ENCODE measurements at regions not wholly inside any gene's neighbourhood (a gene's known extent, or its start where the extent isn't known, plus 50 kb on each side); places are given as distances from the start of the nearest gene placed in this dataset.
"Not testable (repeated sequence)": the region's sequence is repeated elsewhere in the genome, so short reads cannot be mapped to it uniquely, and the experiment has no call there.

DNA sequence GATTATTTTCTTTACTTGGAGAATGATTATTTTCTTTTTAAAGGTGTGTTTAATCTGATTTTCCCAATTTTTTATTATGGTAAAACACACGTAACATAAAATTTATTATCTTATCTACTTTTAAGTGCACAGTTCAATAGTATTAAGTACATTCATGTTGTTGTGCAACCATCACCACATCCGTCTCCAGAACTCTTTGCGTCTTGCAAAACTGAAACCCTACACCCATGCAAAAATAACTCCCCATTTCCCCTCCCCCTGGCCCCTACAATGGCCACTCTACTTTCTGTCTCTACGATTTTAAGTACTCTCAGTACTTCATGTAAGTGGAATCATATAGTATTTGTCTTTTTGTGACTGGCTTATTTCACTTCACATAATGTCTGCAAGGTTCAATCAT lies 230.7 kb downstream of the SATB1 start:
- CTCF ChIA-PET (ENCODE audit: partially characterized antibody): no interaction called here

DNA sequence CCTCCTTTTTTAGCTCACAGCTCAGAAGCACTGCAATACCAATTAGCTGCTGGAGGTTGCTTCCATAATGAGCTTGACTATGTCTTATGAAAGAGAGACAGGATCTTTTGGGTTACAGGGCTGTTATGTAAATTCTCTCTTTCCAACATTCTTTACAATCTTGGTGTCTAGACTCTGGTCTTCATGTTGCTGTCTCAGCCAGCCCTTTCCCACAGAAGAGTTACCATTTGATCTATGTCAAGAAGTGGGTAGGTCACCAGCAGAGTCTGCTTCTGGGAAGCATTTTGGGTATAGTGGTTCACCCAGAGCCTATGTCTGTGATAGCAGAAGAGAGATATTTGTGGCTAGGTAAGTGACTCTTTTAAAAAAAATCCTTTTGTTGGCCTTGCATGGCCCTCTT lies 234.5 kb downstream of the SATB1 start:
- no peaks in the 10 kb centered on the region for H3K27me3 ChIP-seq (ENCODE audit: insufficient read depth, low read length)
- no peak overlapping the region for H3K27ac ChIP-seq (ENCODE audit: low read depth, low read length)
- intact Hi-C loops (cut with micrococcal nuclease): no loop called here
- peaks cover 6 to 8% of the 10 kb centered on the region in 2 donors for H3K27me3 Mint-ChIP-seq
- H3K4me1 ChIP-seq (ENCODE audit: insufficient read depth, low read length): no peaks in the 10 kb centered on the region
- H3K36me3 ChIP-seq (ENCODE audit: insufficient read depth, low read length): no peaks in the 10 kb centered on the region
- ChIA-PET CTCF (ENCODE audit: partially characterized antibody) (no interaction called here), POLR2A (ENCODE audit: partially characterized antibody) (no interaction called here)
- no peak for DNase-seq
- no peaks in the 10 kb centered on the region for H3K9me3 ChIP-seq (ENCODE audit: control insufficient read depth in 1 of 2, low read length in 2 of 2)
- H3K36me3 Mint-ChIP-seq: no peaks in the 10 kb centered on the region
- H3K27ac Mint-ChIP-seq: no peak overlapping the region
- H3K4me1 Mint-ChIP-seq: no peaks in the 10 kb centered on the region
- no peaks in the 10 kb centered on the region for H3K9me3 Mint-ChIP-seq
- no peak overlapping the region for H3K4me3 Mint-ChIP-seq
- no peak overlapping the region for H3K4me3 ChIP-seq (ENCODE audit: low read length in 2 of 2)

More for the DNA sequence above, 230.7 kb downstream of the SATB1 start:
- intact Hi-C loops (cut with micrococcal nuclease): no loop called here
- peaks cover 3 to 20% (median 9%) of the 10 kb centered on the region in 8 donors for H3K9me3 Mint-ChIP-seq
- no peaks in the 10 kb centered on the region for H3K4me1 Mint-ChIP-seq
- POLR2A ChIA-PET (ENCODE audit: partially characterized antibody): no interaction called here
- no peak overlapping the region for H3K4me3 Mint-ChIP-seq
- no peaks in the 10 kb centered on the region for H3K36me3 ChIP-seq (ENCODE audit: insufficient read depth, low read length)
- no peak for DNase-seq
- H3K4me1 ChIP-seq (ENCODE audit: insufficient read depth, low read length): no peaks in the 10 kb centered on the region
- H3K9me3 ChIP-seq (ENCODE audit: control insufficient read depth in 1 of 2, low read length in 2 of 2): no peaks in the 10 kb centered on the region
- no peak overlapping the region for H3K4me3 ChIP-seq (ENCODE audit: low read length in 2 of 2)
- no peak overlapping the region for H3K27ac ChIP-seq (ENCODE audit: low read depth, low read length)
- H3K27me3 ChIP-seq (ENCODE audit: insufficient read depth, low read length): no peaks in the 10 kb centered on the region
- H3K27me3 Mint-ChIP-seq: peaks cover 3 to 10% of the 10 kb centered on the region in 2 donors
- no peaks in the 10 kb centered on the region for H3K36me3 Mint-ChIP-seq
- H3K27ac Mint-ChIP-seq: peak overlapping the region in 1 of 7 donors; percentile 25

DNA sequence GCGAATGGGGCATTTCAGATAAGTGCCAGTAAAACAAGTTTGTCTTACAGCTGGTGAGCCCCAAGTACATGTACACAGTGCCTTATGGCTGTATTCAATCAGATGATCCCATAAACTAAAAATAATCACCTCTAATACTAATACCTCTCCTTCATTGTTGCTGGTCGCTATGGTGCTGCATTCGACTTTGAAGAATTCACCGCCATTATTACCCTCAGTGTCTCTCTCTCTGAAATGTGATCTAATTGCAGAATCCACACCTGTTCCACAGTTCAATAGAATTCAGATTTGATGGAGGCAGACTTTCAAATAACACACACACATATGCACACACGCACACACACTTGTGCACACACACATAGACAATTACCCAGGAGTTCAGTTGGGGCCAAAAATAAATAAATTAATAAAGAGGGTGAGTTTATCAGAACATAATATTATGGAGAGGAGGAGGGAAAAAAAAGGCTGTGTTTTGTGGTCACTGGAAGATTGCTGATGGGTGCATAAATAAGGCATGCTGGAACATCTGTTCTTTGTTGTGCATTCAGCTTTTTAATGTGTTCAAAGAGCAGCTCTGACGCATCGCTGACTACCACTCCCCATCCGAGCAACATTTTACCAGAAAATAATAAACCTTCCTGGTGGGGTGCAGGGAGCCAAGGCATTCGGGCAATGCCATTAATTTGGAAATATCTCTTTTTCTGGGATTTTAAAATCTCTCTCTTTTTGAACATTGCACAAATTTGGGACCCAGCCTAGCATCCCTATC lies 235.7 kb downstream of the SATB1 start:
- Mint-ChIP-seq H3K27me3 (peaks cover 10 to 11% of the 10 kb centered on the region in 2 donors), H3K9me3 (peaks cover 0 to 3% (median 0%) of the 10 kb centered on the region in 8 donors), H3K27ac (no peak overlapping the region), H3K4me3 (no peak overlapping the region), H3K36me3 (no peaks in the 10 kb centered on the region), H3K4me1 (no peaks in the 10 kb centered on the region)
- Histone ChIP-seq H3K9me3 (ENCODE audit: control insufficient read depth in 1 of 2, low read length in 2 of 2) (no peaks in the 10 kb centered on the region), H3K36me3 (ENCODE audit: insufficient read depth, low read length) (no peaks in the 10 kb centered on the region), H3K27ac (ENCODE audit: low read depth, low read length) (no peak overlapping the region), H3K4me3 (ENCODE audit: low read length in 2 of 2) (no peak overlapping the region), H3K27me3 (ENCODE audit: insufficient read depth, low read length) (no peaks in the 10 kb centered on the region), H3K4me1 (ENCODE audit: insufficient read depth, low read length) (no peaks in the 10 kb centered on the region)
- intact Hi-C loops (cut with micrococcal nuclease): no loop called here
- POLR2A ChIA-PET (ENCODE audit: partially characterized antibody): no interaction called here
- CTCF ChIA-PET (ENCODE audit: partially characterized antibody): no interaction called here
- DNase-seq: no peak

DNA sequence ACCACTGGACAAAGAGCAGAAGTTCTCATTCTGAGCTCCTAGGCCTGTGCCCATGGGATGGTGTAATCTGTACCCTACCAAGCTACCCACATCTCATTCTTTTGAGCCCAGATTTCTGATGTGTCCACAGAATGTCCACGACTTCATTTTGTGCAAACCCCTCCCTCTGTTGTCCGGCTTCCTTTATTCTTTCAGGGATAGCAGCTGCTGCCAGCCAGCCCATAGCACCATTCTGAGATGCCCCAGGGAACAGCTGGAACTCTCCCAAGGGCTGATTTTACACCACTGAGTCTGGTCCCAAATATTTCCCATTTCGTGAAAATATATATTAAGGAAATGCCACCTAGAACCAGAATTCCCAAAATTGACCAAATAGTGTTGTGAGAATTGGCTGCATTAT lies 236.6 kb downstream of the SATB1 start:
- CTCF ChIA-PET (ENCODE audit: partially characterized antibody): no interaction called here
- no peaks in the 10 kb centered on the region for H3K4me1 Mint-ChIP-seq
- POLR2A ChIA-PET (ENCODE audit: partially characterized antibody): no interaction called here
- no peak for DNase-seq
- Histone ChIP-seq H3K27ac (ENCODE audit: low read depth, low read length) (no peak overlapping the region), H3K4me1 (ENCODE audit: insufficient read depth, low read length) (no peaks in the 10 kb centered on the region), H3K27me3 (ENCODE audit: insufficient read depth, low read length) (no peaks in the 10 kb centered on the region), H3K4me3 (ENCODE audit: low read length in 2 of 2) (no peak overlapping the region), H3K9me3 (ENCODE audit: control insufficient read depth in 1 of 2, low read length in 2 of 2) (no peaks in the 10 kb centered on the region), H3K36me3 (ENCODE audit: insufficient read depth, low read length) (no peaks in the 10 kb centered on the region)
- intact Hi-C loops (cut with micrococcal nuclease): no loop called here
- H3K4me3 Mint-ChIP-seq: no peak overlapping the region
- no peaks in the 10 kb centered on the region for H3K36me3 Mint-ChIP-seq
- peaks cover 10 to 13% of the 10 kb centered on the region in 2 donors for H3K27me3 Mint-ChIP-seq
- H3K9me3 Mint-ChIP-seq: peaks cover 0 to 3% (median 0%) of the 10 kb centered on the region in 8 donors
- no peak overlapping the region for H3K27ac Mint-ChIP-seq

DNA sequence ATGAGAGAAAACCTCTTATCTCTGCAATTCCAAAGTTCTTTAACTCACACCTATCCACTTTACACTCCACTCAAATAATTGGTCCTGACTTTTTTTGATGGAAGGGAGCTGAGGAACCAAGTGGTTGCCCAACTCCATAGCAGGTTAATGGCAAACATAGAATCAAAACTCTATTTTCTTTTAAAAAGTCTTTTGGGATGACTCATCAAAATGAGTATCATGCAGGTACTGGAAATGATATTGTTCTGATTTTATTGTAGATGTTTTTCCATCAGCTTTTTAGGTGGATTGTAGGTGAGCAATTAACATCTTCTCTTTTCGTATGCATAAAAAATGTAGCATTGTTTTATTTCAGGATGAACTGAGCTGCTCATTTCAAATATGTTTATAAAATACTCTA lies 239.5 kb downstream of the SATB1 start:
- Mint-ChIP-seq H3K27me3 (peaks cover 11 to 13% of the 10 kb centered on the region in 2 donors), H3K4me1 (no peaks in the 10 kb centered on the region), H3K27ac (no peak overlapping the region), H3K4me3 (no peak overlapping the region), H3K9me3 (peaks cover 0 to 3% (median 0%) of the 10 kb centered on the region in 8 donors), H3K36me3 (no peaks in the 10 kb centered on the region)
- CTCF ChIA-PET (ENCODE audit: partially characterized antibody): no interaction called here
- intact Hi-C loops (cut with micrococcal nuclease): no loop called here
- no peak overlapping the region for H3K27ac ChIP-seq (ENCODE audit: low read depth, low read length)
- H3K27me3 ChIP-seq (ENCODE audit: insufficient read depth, low read length): no peaks in the 10 kb centered on the region
- H3K4me1 ChIP-seq (ENCODE audit: insufficient read depth, low read length): no peaks in the 10 kb centered on the region
- no peaks in the 10 kb centered on the region for H3K9me3 ChIP-seq (ENCODE audit: control insufficient read depth in 1 of 2, low read length in 2 of 2)
- POLR2A ChIA-PET (ENCODE audit: partially characterized antibody): no interaction called here
- no peak for DNase-seq
- H3K36me3 ChIP-seq (ENCODE audit: insufficient read depth, low read length): no peaks in the 10 kb centered on the region
- no peak overlapping the region for H3K4me3 ChIP-seq (ENCODE audit: low read length in 2 of 2)

DNA sequence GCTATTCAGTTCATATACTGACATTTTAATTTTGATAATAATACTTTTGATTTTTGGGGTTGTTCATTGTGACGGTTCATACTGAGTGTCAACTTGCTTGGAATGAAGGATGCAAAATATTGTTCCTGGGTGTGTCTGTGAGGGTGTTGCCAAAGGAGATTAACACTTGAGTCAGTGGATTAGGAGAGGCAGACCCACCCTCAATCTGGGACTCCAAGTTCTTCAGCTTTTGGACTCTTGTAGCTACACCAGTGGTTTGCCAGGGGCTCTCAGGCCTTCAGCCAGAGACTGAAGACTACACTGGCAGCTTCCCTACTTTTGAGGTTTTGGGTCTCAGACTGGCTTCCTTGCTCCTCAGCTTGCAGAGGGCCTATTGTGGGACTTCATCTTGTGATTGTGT lies 242.2 kb downstream of the SATB1 start:
- H3K27me3 ChIP-seq (ENCODE audit: insufficient read depth, low read length); H3K4me1 ChIP-seq (ENCODE audit: insufficient read depth, low read length); H3K4me3 Mint-ChIP-seq; H3K9me3 ChIP-seq (ENCODE audit: control insufficient read depth in 1 of 2, low read length in 2 of 2); H3K36me3 Mint-ChIP-seq; H3K4me1 Mint-ChIP-seq; POLR2A ChIA-PET (ENCODE audit: partially characterized antibody); H3K27ac ChIP-seq (ENCODE audit: low read depth, low read length); H3K9me3 Mint-ChIP-seq; CTCF ChIA-PET (ENCODE audit: partially characterized antibody); H3K4me3 ChIP-seq (ENCODE audit: low read length in 2 of 2); DNase-seq; H3K36me3 ChIP-seq (ENCODE audit: insufficient read depth, low read length); H3K27ac Mint-ChIP-seq; intact Hi-C loops (cut with micrococcal nuclease): not testable (repeated sequence)
- H3K27me3 Mint-ChIP-seq: peaks cover 8 to 11% of the 10 kb centered on the region in 2 donors

DNA sequence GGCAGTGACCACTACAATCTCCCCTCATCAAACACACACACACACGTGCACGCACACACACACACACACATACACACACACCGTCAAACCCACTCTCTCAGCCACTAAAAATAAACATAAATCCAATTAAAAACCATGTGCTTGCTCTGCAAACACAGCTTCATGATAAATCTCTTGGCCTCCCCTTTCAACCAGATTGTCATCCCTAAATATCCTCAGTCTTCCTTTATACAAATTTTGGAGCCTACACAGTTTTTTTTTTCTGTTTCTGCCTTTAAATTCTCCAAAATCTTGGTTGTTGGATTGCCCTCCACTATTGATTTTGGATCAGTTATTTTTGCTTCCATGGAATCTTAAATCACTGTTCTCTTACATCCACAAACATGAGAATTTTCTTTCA lies 245.6 kb downstream of the SATB1 start:
- Histone ChIP-seq H3K36me3 (ENCODE audit: insufficient read depth, low read length) (no peaks in the 10 kb centered on the region), H3K9me3 (ENCODE audit: control insufficient read depth in 1 of 2, low read length in 2 of 2) (no peaks in the 10 kb centered on the region), H3K4me1 (ENCODE audit: insufficient read depth, low read length) (no peaks in the 10 kb centered on the region), H3K27ac (ENCODE audit: low read depth, low read length) (no peak overlapping the region), H3K4me3 (ENCODE audit: low read length in 2 of 2) (no peak overlapping the region), H3K27me3 (ENCODE audit: insufficient read depth, low read length) (no peaks in the 10 kb centered on the region)
- intact Hi-C loops (cut with micrococcal nuclease): no loop called here
- CTCF ChIA-PET (ENCODE audit: partially characterized antibody): no interaction called here
- H3K4me1 Mint-ChIP-seq: no peaks in the 10 kb centered on the region
- POLR2A ChIA-PET (ENCODE audit: partially characterized antibody): no interaction called here
- no peak overlapping the region for H3K27ac Mint-ChIP-seq
- no peaks in the 10 kb centered on the region for H3K36me3 Mint-ChIP-seq
- H3K4me3 Mint-ChIP-seq: no peak overlapping the region
- peaks cover 0 to under 1% (median 0%) of the 10 kb centered on the region in 8 donors for H3K9me3 Mint-ChIP-seq
- DNase-seq: no peak
- H3K27me3 Mint-ChIP-seq: peaks cover 2 to 3% of the 10 kb centered on the region in 2 donors

DNA sequence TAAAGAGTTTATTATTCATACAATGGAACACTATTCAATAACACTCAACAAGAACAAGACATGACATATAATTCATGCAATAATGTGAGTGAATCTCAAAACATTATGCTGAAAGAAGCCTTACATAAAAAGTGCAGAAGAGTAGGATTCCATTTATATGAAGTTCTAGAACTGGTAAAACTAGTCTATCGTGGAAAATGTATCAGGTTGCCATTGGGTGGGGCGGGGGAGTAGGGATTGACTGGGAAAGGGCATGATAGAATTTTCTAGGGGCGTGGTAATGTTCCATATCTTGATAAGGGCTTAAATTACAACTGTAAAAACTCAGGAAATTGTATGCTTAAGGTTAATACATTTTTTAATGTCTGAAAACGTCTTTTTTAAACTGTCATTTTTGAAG lies 247.9 kb downstream of the SATB1 start:
- Mint-ChIP-seq H3K36me3 (no peaks in the 10 kb centered on the region), H3K27ac (no peak overlapping the region), H3K27me3 (peaks cover 1 to 5% of the 10 kb centered on the region in 2 donors), H3K4me3 (no peak overlapping the region), H3K9me3 (no peaks in the 10 kb centered on the region), H3K4me1 (no peaks in the 10 kb centered on the region)
- Histone ChIP-seq H3K9me3 (ENCODE audit: control insufficient read depth in 1 of 2, low read length in 2 of 2) (no peaks in the 10 kb centered on the region), H3K27me3 (ENCODE audit: insufficient read depth, low read length) (no peaks in the 10 kb centered on the region), H3K27ac (ENCODE audit: low read depth, low read length) (no peak overlapping the region), H3K36me3 (ENCODE audit: insufficient read depth, low read length) (no peaks in the 10 kb centered on the region), H3K4me1 (ENCODE audit: insufficient read depth, low read length) (no peaks in the 10 kb centered on the region), H3K4me3 (ENCODE audit: low read length in 2 of 2) (no peak overlapping the region)
- DNase-seq: no peak
- ChIA-PET POLR2A (ENCODE audit: partially characterized antibody) (no interaction called here), CTCF (ENCODE audit: partially characterized antibody) (no interaction called here)
- intact Hi-C loops (cut with micrococcal nuclease): no loop called here

Data from CD4-positive, alpha-beta memory T cell (primary cell).